ENCODE measurements at regions not wholly inside any gene's neighbourhood (a gene's known extent, or its start where the extent isn't known, plus 50 kb on each side); places are given as distances from the start of the nearest gene placed in this dataset.
A peak's percentile ranks its signal among the peaks of the same experiment; 100 is the strongest.

GRCh38 chr12:68507657-68508056, 103.0 kb upstream of the RAP1B start:
- Mint-ChIP-seq H3K27me3 (ENCODE audit: low read depth) (peaks cover 2% of the 10 kb centered on the region), H3K4me1 (no peaks in the 10 kb centered on the region)

GRCh38 chr12:68508576-68508975, 102.1 kb upstream of the RAP1B start:
- Mint-ChIP-seq H3K9me3 (peaks cover 4% of the 10 kb centered on the region), H3K27ac (ENCODE audit: unreplicated experiment) (peak overlapping the region; percentile 20), H3K4me3 (no peak overlapping the region), H3K4me1 (no peaks in the 10 kb centered on the region), H3K36me3 (ENCODE audit: low read depth) (no peaks in the 10 kb centered on the region), H3K27me3 (ENCODE audit: low read depth) (peaks cover under 1% of the 10 kb centered on the region)
- no peak for DNase-seq (ENCODE audit: low read depth, low spot score)
- no peak for TF ChIP-seq CTCF (conservative IDR thresholded peaks at IDR 0.05)

More at GRCh38 chr12:68507657-68508056, 103.0 kb upstream of the RAP1B start:
- Mint-ChIP-seq H3K36me3 (ENCODE audit: low read depth) (no peaks in the 10 kb centered on the region), H3K4me3 (no peak overlapping the region), H3K27ac (ENCODE audit: unreplicated experiment) (no peak overlapping the region), H3K9me3 (peaks cover 4% of the 10 kb centered on the region)
- no peak for DNase-seq (ENCODE audit: low read depth, low spot score)
- TF ChIP-seq CTCF (conservative IDR thresholded peaks at IDR 0.05), result no peak

GRCh38 chr12:68509242-68509641, 101.5 kb upstream of the RAP1B start:
- Mint-ChIP-seq H3K27ac (ENCODE audit: unreplicated experiment) (no peak overlapping the region), H3K9me3 (peaks cover 4% of the 10 kb centered on the region), H3K4me1 (no peaks in the 10 kb centered on the region), H3K4me3 (no peak overlapping the region), H3K27me3 (ENCODE audit: low read depth) (no peaks in the 10 kb centered on the region), H3K36me3 (ENCODE audit: low read depth) (no peaks in the 10 kb centered on the region)
- TF ChIP-seq CTCF (conservative IDR thresholded peaks at IDR 0.05), result no peak
- no peak for DNase-seq (ENCODE audit: low read depth, low spot score)

GRCh38 chr12:68510397-68510796, 100.3 kb upstream of the RAP1B start:
- no peaks in the 10 kb centered on the region for H3K4me1 Mint-ChIP-seq
- H3K4me3 Mint-ChIP-seq, result no peak overlapping the region
- no peaks in the 10 kb centered on the region for H3K27me3 Mint-ChIP-seq (ENCODE audit: low read depth)
- peaks cover 4% of the 10 kb centered on the region for H3K9me3 Mint-ChIP-seq
- TF ChIP-seq CTCF (conservative IDR thresholded peaks at IDR 0.05), result no peak
- H3K36me3 Mint-ChIP-seq (ENCODE audit: low read depth), result no peaks in the 10 kb centered on the region
- H3K27ac Mint-ChIP-seq (ENCODE audit: unreplicated experiment), result no peak overlapping the region
- DNase-seq (ENCODE audit: low read depth, low spot score), result no peak

GRCh38 chr12:68514807-68515411, 95.8 kb upstream of the RAP1B start:
- H3K27ac Mint-ChIP-seq (ENCODE audit: unreplicated experiment), result no peak overlapping the region
- no peak for DNase-seq (ENCODE audit: low read depth, low spot score)
- H3K36me3 Mint-ChIP-seq (ENCODE audit: low read depth), result no peaks in the 10 kb centered on the region
- H3K4me1 Mint-ChIP-seq, result no peaks in the 10 kb centered on the region
- TF ChIP-seq CTCF (conservative IDR thresholded peaks at IDR 0.05), result no peak
- H3K9me3 Mint-ChIP-seq, result no peaks in the 10 kb centered on the region
- H3K27me3 Mint-ChIP-seq (ENCODE audit: low read depth), result no peaks in the 10 kb centered on the region
- no peak overlapping the region for H3K4me3 Mint-ChIP-seq
